NCI-H748 (cell line): ENCODE measurements at regions not wholly inside any gene's neighbourhood (a gene's known extent, or its start where the extent isn't known, plus 50 kb on each side); places are given as distances from the start of the nearest gene placed in this dataset.

ENCODE experiments used
- DNase-seq: peaks from one replicate; lab custom pipeline; 2025; ENCODE audit not compliant: unreplicated experiment; lab: John Stamatoyannopoulos, UW

DNA sequence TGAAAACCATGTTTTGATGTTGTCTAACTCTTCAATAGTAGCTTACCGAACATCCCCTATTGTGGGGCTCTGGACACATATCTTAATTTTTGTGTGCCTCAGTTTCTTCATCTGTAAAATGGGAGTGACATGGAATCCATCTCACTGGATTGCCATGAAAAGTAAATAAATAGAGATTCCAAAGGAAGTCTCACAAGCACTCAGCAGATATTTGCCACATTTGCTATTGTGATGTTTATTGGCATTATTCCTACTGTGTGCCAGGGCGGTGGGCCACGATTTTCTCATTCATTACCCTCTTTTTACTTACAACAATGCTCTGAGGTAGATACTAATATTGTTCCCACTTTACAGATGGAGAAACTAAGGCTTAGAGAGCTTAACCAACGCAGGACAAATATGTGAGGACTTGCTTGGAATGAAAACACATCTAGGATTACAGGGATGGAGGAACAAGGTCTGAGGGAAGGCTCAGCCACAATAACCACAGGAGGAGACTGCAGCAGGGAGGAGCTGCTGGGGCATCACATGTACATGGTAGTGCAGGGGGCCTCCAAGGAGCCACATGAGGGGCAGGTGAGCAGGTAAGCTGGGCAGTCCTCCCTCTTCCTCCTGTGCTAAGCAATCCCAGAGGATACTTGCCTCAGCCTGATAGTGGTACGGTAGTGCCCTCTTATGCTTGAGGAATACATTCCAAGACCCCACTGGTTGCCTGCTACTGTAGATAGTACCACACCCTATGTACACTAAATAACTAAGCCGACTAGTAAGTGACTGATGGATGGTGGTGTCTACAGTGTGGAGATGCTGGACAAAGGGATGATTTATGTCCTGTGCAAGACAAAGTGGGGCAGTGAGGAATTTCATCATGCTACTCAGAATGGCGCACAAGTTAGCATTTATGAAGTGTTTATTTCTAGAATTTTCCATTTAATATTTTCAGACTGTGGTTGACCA, 176.9 kb downstream of the FOXA2 start:
- DNase-seq: no peak

DNA sequence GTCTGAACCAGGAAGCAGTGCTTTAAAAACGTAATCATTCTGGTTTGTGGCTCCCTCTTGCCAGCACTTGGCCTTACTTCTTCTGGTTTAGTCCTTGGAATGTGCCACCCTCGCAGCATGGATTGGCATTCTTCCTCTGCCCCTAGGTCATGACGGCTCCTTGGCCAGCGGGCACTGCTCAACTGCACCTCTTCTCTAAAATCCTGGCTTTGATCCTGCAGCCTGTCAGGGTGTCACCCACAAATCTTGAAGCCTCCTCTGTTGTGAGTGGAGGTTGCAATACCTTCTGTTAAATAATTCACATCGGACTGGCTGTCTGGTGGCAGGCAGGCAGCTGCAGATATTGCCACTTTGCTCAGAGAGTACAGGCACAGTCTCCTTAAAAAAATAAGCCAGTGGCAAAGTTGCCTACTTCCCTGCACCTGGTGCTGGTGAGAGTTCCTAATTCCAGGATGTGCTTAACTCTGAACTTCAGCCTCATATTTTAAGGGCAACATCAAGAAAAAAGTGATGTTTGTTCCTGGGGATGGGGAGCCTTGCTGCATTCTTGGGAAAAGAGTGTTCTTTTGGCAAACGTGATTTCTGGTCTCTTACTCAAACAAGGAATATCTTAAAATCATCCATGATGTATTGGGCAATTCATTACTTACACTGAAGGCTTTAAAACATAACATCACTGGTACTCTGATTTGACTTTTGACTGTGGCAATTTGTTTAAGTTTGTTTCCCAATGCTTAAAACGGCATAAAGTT, 179.8 kb downstream of the FOXA2 start:
- DNase-seq: peak; percentile 51

- DNase-seq: peak; percentile 97
Observed at GRCh38 chr20:22403632-22404361, 180.6 kb downstream of the FOXA2 start.

GRCh38 chr20:22403022-22403631, 181.2 kb downstream of the FOXA2 start:
- DNase-seq: peak; percentile 97

- DNase-seq: peak; percentile 95
Observed at GRCh38 chr20:22402550-22402949, 181.8 kb downstream of the FOXA2 start.

- no peak for DNase-seq
Observed at GRCh38 chr20:22400440-22400839, 183.9 kb downstream of the FOXA2 start.

- peak; percentile 40 for DNase-seq
Observed at GRCh38 chr20:22394583-22394982, 189.8 kb downstream of the FOXA2 start.

- DNase-seq: no peak
Observed at GRCh38 chr20:22390543-22390903, 193.8 kb downstream of the FOXA2 start.

- peak; percentile 97 for DNase-seq
Observed at GRCh38 chr20:22389836-22390542, 194.4 kb downstream of the FOXA2 start.

- DNase-seq: no peak
Observed at GRCh38 chr20:22387452-22387851, 196.9 kb downstream of the FOXA2 start.

GRCh38 chr20:22386306-22386623, 198.1 kb downstream of the FOXA2 start:
- DNase-seq: no peak

DNA sequence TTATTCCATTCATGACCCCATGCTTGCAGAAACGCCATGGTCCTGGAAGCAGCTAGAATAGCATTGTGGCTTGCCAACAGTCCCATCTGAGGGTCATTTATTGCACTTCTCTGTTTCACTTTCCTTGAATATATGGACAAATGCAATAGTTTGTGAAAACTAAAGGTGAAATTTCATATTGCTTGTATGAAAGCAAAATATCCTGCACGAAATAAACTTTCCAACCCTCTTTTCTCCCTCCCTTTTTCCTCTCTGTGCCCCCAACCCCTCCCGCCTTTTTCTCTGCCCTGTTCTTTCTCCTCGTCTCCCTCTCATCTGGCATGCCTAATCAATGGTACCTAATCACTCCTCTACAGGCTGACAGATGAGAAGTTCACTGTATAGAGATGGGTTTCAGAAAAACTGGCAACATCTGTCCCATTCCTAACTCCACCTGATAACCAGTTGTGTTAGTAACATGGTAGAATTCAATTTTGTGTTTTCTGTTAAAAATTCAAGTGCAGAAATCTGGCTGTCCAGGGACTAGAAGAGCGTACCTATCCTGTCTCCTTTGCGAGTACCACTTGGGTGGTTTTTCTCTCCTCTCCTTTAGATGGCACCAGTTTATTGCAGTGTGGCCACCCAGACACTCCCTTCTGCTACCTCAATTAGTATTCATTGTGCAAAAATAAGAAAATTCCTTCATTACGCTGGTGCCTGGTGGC, 198.6 kb downstream of the FOXA2 start:
- peak; percentile 85 for DNase-seq

GRCh38 chr20:22384978-22385377, 199.4 kb downstream of the FOXA2 start:
- no peak for DNase-seq

- no peak for DNase-seq
Observed at GRCh38 chr20:22383156-22383555, 201.2 kb downstream of the FOXA2 start.

GRCh38 chr20:22382742-22383141, 201.6 kb downstream of the FOXA2 start:
- no peak for DNase-seq

DNA sequence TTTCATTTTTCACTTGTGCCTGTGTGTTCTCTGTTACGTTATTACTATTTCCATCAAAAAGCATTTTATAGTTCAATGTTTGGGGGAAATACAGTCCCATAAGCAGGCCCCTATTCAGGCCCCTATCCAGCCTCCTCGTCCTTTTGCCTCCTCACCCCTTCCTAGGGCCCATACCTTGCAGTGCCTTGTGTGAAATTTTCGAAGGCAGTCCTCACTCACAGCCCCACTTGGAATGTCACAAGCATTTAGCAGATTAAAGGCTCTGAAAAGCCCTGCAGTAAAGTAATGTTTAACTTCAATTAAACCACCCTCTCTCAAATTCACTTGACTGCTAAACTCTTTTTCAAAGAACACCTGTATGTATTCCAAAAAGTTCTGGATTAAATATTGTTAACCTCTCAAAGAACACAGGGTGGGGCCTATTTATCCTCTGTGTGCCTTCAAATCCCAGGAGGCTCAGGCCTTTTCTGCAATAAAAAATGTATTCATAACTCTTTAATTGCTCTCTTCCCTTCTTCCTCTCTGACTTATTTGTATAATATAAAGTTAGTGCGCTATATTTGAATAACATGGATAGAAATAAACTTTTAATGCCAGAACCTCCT, 202.5 kb downstream of the FOXA2 start:
- no peak for DNase-seq

- peak; percentile 33 for DNase-seq
Observed at GRCh38 chr20:22379472-22379871, 204.9 kb downstream of the FOXA2 start.

DNA sequence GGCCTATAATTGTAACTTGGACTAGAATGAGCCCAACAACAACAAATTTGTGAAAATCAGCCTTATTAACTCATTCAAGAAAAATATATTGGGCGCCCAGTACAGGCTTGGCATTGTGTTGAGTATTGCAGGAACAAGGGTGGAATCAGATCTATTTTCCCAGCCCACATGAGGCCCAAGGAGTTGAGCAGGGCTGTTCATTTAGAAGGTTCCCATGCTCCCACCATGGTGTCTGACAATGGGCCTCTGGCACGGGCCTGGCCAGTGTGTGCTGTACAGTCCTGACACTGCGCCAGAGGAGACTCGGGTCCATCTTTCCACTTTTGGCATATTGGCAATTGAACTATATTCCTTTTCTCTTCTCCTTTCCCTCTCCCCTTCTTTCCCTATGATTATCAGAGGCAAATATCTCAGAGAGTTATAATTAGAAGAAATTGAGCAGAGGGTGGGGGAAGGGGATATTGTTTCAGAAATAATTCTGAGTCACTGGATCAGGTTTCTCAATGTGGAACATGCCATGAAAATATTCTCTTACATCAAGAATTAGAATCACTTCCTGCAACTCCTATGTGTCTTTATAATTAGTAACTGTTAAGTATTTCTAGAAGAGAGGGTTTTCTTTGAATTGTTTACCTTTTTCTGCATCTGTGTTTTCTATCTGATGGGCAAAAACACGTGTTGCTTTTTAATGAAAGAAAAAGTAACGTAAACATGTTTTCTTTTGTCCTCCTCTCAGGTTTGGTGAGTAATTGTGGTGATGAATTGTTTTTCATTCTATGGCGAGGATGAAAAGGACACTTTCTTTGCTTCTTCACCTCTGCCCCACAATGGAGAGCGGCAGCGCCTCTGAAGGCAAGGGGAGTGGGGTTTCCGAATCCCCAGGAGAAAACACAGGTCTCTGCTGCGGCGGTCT, 209.4 kb downstream of the FOXA2 start:
- peak; percentile 89 for DNase-seq
